ENCODE measurements at regions not wholly inside any gene's neighbourhood (a gene's known extent, or its start where the extent isn't known, plus 50 kb on each side); places are given as distances from the start of the nearest gene placed in this dataset.

GRCh38 chr2:180905002-180905401 lies 75.4 kb upstream of the UBE2E3 start:
- TF ChIP-seq GATA2 (IDR thresholded peaks at IDR 0.05; ENCODE audit: low read depth, low read length) (no peak), GATA3 (IDR thresholded peaks at IDR 0.05; ENCODE audit: low read depth, low read length) (no peak)
